Smooth muscle cell (in vitro differentiated cells): ENCODE measurements at regions not wholly inside any gene's neighbourhood (a gene's known extent, or its start where the extent isn't known, plus 50 kb on each side); places are given as distances from the start of the nearest gene placed in this dataset.

Experiments used
- DNase-seq: peaks from one replicate; lab custom pipeline; 2025; ENCODE audit not compliant: unreplicated experiment; lab: John Stamatoyannopoulos, UW
- H2AFZ ChIP-seq: fragments of 200-600 bp; sonication (generic); 2 replicates; pipeline ENCODE4 v1.6.0; 2016; ENCODE audit warnings: antibody characterized with exemption, low read depth, mild to moderate bottlenecking
- H3F3A ChIP-seq: fragments of 200-600 bp; sonication (generic); 2 replicates; pipeline ENCODE4 v1.6.0; 2017; ENCODE audit warnings: antibody characterized with exemption, low read depth
- H3K27ac ChIP-seq: fragments of 200-600 bp; sonication (generic); 2 replicates; pipeline ENCODE4 v1.5.1; 2016; ENCODE audit warnings: low read depth, mild to moderate bottlenecking
- H3K27me3 ChIP-seq: fragments of 200-600 bp; sonication (generic); 2 replicates; pipeline ENCODE4 v1.6.1; 2016; ENCODE audit warnings: low read depth, mild to moderate bottlenecking
- H3K36me3 ChIP-seq: fragments of 200-600 bp; sonication (generic); 2 replicates; pipeline ENCODE4 v1.5.1; 2016; ENCODE audit warnings: low read depth
- H3K4me1 ChIP-seq: fragments of 200-600 bp; sonication (generic); 2 replicates; pipeline ENCODE4 v1.5.1; 2016; ENCODE audit warnings: low read depth
- H3K4me2 ChIP-seq: fragments of 200-600 bp; sonication (generic); 2 replicates; pipeline ENCODE4 v1.6.0; 2016; ENCODE audit warnings: mild to moderate bottlenecking
- H3K4me3 ChIP-seq: fragments of 200-600 bp; sonication (generic); 2 replicates; pipeline ENCODE4 v1.5.1; 2016; ENCODE audit warnings: mild to moderate bottlenecking
- H3K79me2 ChIP-seq: fragments of 200-600 bp; sonication (generic); 2 replicates; pipeline ENCODE4 v1.6.0; 2016; ENCODE audit warnings: low read depth, mild to moderate bottlenecking
- H3K9ac ChIP-seq: fragments of 200-600 bp; sonication (generic); 2 replicates; pipeline ENCODE4 v1.6.0; 2016; ENCODE audit warnings: low read depth
- H3K9me3 ChIP-seq: fragments of 200-600 bp; sonication (generic); replicated peaks from 2 replicates; pipeline ENCODE4 v1.5.1; 2016; ENCODE audit warnings: low read depth
- H4K20me1 ChIP-seq: fragments of 200-600 bp; sonication (generic); 2 replicates; pipeline ENCODE4 v1.6.0; 2016; ENCODE audit warnings: low read depth
- WGBS: methylation state at CpG from one replicate; pipeline ENCODE4 v1.1.7; 2016; ENCODE audit warnings: low lambda C conversion rate; 5-methylcytosine and 5-hydroxymethylcytosine counted together
- TF ChIP-seq, protein P1 (sequence below): fragments of 200-600 bp; sonication (generic); IDR thresholded peaks from 2 replicates; pipeline ENCODE4 v1.5.1; 2017; ENCODE audit warnings: borderline replicate concordance, mild to moderate bottlenecking, antibody characterized with exemption; ENCODE audit not compliant: insufficient read depth, poor library complexity, severe bottlenecking

DNA sequence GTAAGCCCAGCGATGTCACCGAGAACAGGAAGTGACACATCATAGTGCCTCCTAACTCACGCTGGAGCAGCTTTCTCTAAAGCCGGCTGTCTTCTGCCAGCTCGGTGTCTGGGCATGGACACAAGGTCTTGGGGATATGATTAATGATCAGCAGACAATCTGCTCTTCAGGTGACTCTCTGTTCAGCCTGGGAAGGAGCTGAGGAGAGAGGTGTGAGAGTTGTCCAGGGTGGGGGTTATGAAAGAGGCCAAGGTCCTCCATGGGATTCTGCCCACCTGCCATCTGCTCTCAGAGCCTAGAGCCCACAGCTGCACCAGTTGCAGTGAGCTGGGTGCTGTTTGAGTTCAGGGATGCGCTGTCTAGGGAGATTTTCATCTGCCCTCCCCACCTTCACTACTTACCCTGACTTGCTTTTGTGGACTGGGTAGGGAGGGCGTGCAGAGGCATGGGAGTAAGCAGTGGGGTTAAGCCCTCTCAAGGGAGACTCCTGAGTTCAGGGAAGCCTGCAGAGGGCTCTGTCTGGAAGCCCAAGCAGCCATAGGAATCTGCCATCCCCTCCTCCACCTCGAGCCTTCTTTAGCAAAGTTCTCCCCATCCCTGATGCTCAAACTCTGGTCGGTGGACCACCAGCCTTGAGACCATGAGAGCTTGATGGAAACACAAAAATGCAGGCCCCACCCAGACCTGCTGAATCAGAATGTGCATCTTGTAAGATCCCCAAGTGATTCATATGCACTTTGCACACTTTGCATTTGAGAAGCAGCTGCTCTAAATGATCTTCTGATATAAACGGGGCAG lies 539.7 kb downstream of the RFC3 start:
- H3K36me3 ChIP-seq, result no peaks in the 10 kb centered on the region
- H3K9me3 ChIP-seq, result no peaks in the 10 kb centered on the region
- peaks cover 10% of the 10 kb centered on the region for H3K4me1 ChIP-seq
- DNase-seq, result no peak
- H2AFZ ChIP-seq, result peak overlapping the region; percentile 28
- peak overlapping the region; percentile 61 for H3K4me2 ChIP-seq
- H3K9ac ChIP-seq, result peak overlapping the region; percentile 76
- no peaks in the 10 kb centered on the region for H3K79me2 ChIP-seq
- no peaks in the 10 kb centered on the region for H3K27me3 ChIP-seq
- peaks cover 23% of the 10 kb centered on the region for H3F3A ChIP-seq
- no peak overlapping the region for H3K4me3 ChIP-seq
- 48% methylated on average over 10 of the region's 10 CpGs for WGBS
- TF ChIP-seq, protein P1, sequence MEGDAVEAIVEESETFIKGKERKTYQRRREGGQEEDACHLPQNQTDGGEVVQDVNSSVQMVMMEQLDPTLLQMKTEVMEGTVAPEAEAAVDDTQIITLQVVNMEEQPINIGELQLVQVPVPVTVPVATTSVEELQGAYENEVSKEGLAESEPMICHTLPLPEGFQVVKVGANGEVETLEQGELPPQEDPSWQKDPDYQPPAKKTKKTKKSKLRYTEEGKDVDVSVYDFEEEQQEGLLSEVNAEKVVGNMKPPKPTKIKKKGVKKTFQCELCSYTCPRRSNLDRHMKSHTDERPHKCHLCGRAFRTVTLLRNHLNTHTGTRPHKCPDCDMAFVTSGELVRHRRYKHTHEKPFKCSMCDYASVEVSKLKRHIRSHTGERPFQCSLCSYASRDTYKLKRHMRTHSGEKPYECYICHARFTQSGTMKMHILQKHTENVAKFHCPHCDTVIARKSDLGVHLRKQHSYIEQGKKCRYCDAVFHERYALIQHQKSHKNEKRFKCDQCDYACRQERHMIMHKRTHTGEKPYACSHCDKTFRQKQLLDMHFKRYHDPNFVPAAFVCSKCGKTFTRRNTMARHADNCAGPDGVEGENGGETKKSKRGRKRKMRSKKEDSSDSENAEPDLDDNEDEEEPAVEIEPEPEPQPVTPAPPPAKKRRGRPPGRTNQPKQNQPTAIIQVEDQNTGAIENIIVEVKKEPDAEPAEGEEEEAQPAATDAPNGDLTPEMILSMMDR, result no peak
- H4K20me1 ChIP-seq, result no peaks in the 10 kb centered on the region
- peak overlapping the region; percentile 94 for H3K27ac ChIP-seq

- peak overlapping the region; percentile 94 for H3K27ac ChIP-seq
Observed at GRCh38 chr13:34358811-34359513, 541.0 kb downstream of the RFC3 start.

GRCh38 chr13:34360702-34361101 lies 542.8 kb downstream of the RFC3 start:
- no peaks in the 10 kb centered on the region for H3K36me3 ChIP-seq
- H3F3A ChIP-seq, result peaks cover 23% of the 10 kb centered on the region
- no peaks in the 10 kb centered on the region for H4K20me1 ChIP-seq
- H3K27me3 ChIP-seq, result no peaks in the 10 kb centered on the region
- H3K27ac ChIP-seq, result peak overlapping the region; percentile 94
- no peak overlapping the region for H3K9ac ChIP-seq
- no peak overlapping the region for H3K4me3 ChIP-seq
- no peaks in the 10 kb centered on the region for H3K79me2 ChIP-seq
- peak overlapping the region; percentile 39 for H2AFZ ChIP-seq
- TF ChIP-seq, protein P1, result no peak
- no peak overlapping the region for H3K4me2 ChIP-seq
- no peaks in the 10 kb centered on the region for H3K9me3 ChIP-seq
- peaks cover 10% of the 10 kb centered on the region for H3K4me1 ChIP-seq
- no peak for DNase-seq

More at GRCh38 chr13:34358811-34359513, 541.0 kb downstream of the RFC3 start:
- H3K27me3 ChIP-seq, result no peaks in the 10 kb centered on the region
- peak overlapping the region; percentile 55 for H3K4me2 ChIP-seq
- H3K4me1 ChIP-seq, result peaks cover 10% of the 10 kb centered on the region
- peak overlapping the region; percentile 76 for H3K9ac ChIP-seq
- H3K9me3 ChIP-seq, result no peaks in the 10 kb centered on the region
- no peaks in the 10 kb centered on the region for H3K36me3 ChIP-seq
- DNase-seq, result no peak
- H3F3A ChIP-seq, result peaks cover 23% of the 10 kb centered on the region
- no peaks in the 10 kb centered on the region for H3K79me2 ChIP-seq
- TF ChIP-seq, protein P1, result no peak
- no peak overlapping the region for H3K4me3 ChIP-seq
- no peak overlapping the region for H2AFZ ChIP-seq
- WGBS, result 41% methylated on average over 2 of the region's 2 CpGs
- no peaks in the 10 kb centered on the region for H4K20me1 ChIP-seq
